ENCODE measurements at regions not wholly inside any gene's neighbourhood (a gene's known extent, or its start where the extent isn't known, plus 50 kb on each side); places are given as distances from the start of the nearest gene placed in this dataset.

DNA sequence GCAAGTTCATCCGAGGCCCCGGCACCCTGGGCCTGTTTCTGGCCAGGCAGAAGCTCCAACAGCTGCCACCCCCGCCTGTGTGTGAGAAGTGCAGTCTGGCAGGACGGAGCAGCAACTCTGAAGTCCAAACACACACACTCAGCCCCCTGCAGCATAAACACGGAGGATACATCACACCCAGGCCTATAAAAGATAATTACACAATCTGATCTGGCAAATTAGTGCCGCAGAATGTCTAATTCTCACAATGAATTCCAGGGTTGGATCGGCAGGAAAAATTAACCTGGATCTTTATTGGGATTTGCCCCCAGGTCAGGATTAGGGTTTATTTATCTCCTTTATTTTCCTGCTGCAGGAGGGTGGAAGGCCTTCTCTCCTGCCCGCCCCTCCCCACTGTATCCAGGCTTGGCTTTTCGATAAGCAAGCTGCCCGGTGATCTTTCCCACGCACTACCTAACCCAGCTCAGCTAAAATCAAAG is 311.4 kb downstream of the SOX9 start:
- Histone ChIP-seq H3F3A (ENCODE audit: low read depth) (no peaks in the 10 kb centered on the region), H3K36me3 (ENCODE audit: insufficient read depth, low read length) (no peaks in the 10 kb centered on the region), H3K4me2 (ENCODE audit: low read depth, low read length, poor library complexity, severe bottlenecking) (no peak overlapping the region), H3K9me3 (ENCODE audit: insufficient read depth, low read depth, low read length) (no peaks in the 10 kb centered on the region), H3K4me3 (ENCODE audit: low read length, poor library complexity, severe bottlenecking) (no peak overlapping the region), H2AFZ (ENCODE audit: low read length) (no peak overlapping the region), H3K4me1 (ENCODE audit: insufficient read depth, low read length, poor library complexity, severe bottlenecking) (no peaks in the 10 kb centered on the region), H3K9me2 (replicated peaks; ENCODE audit: low read depth, low read length) (no peaks in the 10 kb centered on the region), H3K79me2 (ENCODE audit: insufficient read depth, low read length) (no peaks in the 10 kb centered on the region), H4K20me1 (ENCODE audit: insufficient read depth, low read length, poor library complexity, severe bottlenecking) (no peaks in the 10 kb centered on the region), H3K27me3 (ENCODE audit: insufficient read depth, low read length, poor library complexity, severe bottlenecking) (no peaks in the 10 kb centered on the region), H3K9ac (ENCODE audit: low read depth, low read length, poor library complexity, severe bottlenecking) (no peak overlapping the region)
- TF ChIP-seq EZH2phosphoT487 (IDR thresholded peaks at IDR 0.05; ENCODE audit: borderline replicate concordance), result no peak
- TF ChIP-seq CTCF (conservative IDR thresholded peaks at IDR 0.05; ENCODE audit: low read length), result no peak

DNA sequence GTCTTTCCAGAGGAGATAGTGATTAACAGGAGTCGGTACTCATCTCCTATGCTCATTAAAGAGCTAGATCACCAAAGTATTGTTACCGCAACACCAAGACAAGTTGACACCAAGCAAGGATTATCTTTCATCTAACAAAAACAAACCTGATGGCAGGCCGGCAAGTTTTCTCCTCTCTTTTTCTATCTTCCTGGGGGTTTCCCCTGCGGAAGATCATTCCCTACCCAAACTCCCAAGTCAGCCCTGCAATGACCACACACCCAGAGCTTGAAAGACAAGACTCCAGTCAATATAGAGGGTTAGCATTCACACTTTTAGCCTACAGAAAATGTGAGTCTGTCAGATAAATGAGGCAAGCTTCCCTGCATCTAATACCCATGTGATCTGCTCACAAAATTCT is 312.1 kb downstream of the SOX9 start:
- no peak overlapping the region for H3K4me2 ChIP-seq (ENCODE audit: low read depth, low read length, poor library complexity, severe bottlenecking)
- no peak overlapping the region for H3K9ac ChIP-seq (ENCODE audit: low read depth, low read length, poor library complexity, severe bottlenecking)
- H3K4me1 ChIP-seq (ENCODE audit: insufficient read depth, low read length, poor library complexity, severe bottlenecking), result no peaks in the 10 kb centered on the region
- H3F3A ChIP-seq (ENCODE audit: low read depth), result no peaks in the 10 kb centered on the region
- no peaks in the 10 kb centered on the region for H3K9me2 ChIP-seq (replicated peaks; ENCODE audit: low read depth, low read length)
- H2AFZ ChIP-seq (ENCODE audit: low read length), result no peak overlapping the region
- no peaks in the 10 kb centered on the region for H3K79me2 ChIP-seq (ENCODE audit: insufficient read depth, low read length)
- H3K36me3 ChIP-seq (ENCODE audit: insufficient read depth, low read length), result no peaks in the 10 kb centered on the region
- H3K27me3 ChIP-seq (ENCODE audit: insufficient read depth, low read length, poor library complexity, severe bottlenecking), result no peaks in the 10 kb centered on the region
- H3K9me3 ChIP-seq (ENCODE audit: insufficient read depth, low read depth, low read length), result no peaks in the 10 kb centered on the region
- H3K4me3 ChIP-seq (ENCODE audit: low read length, poor library complexity, severe bottlenecking), result no peak overlapping the region
- TF ChIP-seq CTCF (conservative IDR thresholded peaks at IDR 0.05; ENCODE audit: low read length), result no peak
- no peak for TF ChIP-seq EZH2phosphoT487 (IDR thresholded peaks at IDR 0.05; ENCODE audit: borderline replicate concordance)
- H4K20me1 ChIP-seq (ENCODE audit: insufficient read depth, low read length, poor library complexity, severe bottlenecking), result no peaks in the 10 kb centered on the region

DNA sequence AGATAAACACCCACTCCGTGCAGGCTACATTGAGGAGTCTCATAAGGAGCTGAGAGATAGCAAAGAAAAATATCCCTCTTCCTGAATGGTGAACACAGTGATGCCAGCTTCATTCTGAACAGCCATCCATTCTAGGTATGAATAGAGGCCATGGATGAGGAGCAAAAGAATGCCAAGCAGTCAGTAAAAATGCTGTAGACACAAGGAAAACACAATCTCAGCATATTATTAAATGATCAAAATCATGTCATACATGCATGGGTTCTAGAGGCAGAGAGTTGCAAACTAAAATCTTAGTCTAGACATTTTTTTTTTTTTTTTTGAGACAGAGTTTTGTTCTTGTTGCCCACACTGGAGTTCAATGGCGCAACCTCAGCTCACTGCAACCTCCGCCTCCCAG is 313.0 kb downstream of the SOX9 start:
- TF ChIP-seq CTCF (conservative IDR thresholded peaks at IDR 0.05; ENCODE audit: low read length) (no peak), EZH2phosphoT487 (IDR thresholded peaks at IDR 0.05; ENCODE audit: borderline replicate concordance) (no peak)
- Histone ChIP-seq H3K4me1 (ENCODE audit: insufficient read depth, low read length, poor library complexity, severe bottlenecking) (no peaks in the 10 kb centered on the region), H3K79me2 (ENCODE audit: insufficient read depth, low read length) (no peaks in the 10 kb centered on the region), H3K9me2 (replicated peaks; ENCODE audit: low read depth, low read length) (no peaks in the 10 kb centered on the region), H3K27me3 (ENCODE audit: insufficient read depth, low read length, poor library complexity, severe bottlenecking) (no peaks in the 10 kb centered on the region), H3K9me3 (ENCODE audit: insufficient read depth, low read depth, low read length) (no peaks in the 10 kb centered on the region), H4K20me1 (ENCODE audit: insufficient read depth, low read length, poor library complexity, severe bottlenecking) (no peaks in the 10 kb centered on the region), H3K36me3 (ENCODE audit: insufficient read depth, low read length) (no peaks in the 10 kb centered on the region), H2AFZ (ENCODE audit: low read length) (no peak overlapping the region), H3F3A (ENCODE audit: low read depth) (no peaks in the 10 kb centered on the region), H3K4me2 (ENCODE audit: low read depth, low read length, poor library complexity, severe bottlenecking) (no peak overlapping the region), H3K9ac (ENCODE audit: low read depth, low read length, poor library complexity, severe bottlenecking) (no peak overlapping the region), H3K4me3 (ENCODE audit: low read length, poor library complexity, severe bottlenecking) (no peak overlapping the region)

All from Loucy (cell line).